ENCODE measurements at regions not wholly inside any gene's neighbourhood (a gene's known extent, or its start where the extent isn't known, plus 50 kb on each side); places are given as distances from the start of the nearest gene placed in this dataset.

DNA sequence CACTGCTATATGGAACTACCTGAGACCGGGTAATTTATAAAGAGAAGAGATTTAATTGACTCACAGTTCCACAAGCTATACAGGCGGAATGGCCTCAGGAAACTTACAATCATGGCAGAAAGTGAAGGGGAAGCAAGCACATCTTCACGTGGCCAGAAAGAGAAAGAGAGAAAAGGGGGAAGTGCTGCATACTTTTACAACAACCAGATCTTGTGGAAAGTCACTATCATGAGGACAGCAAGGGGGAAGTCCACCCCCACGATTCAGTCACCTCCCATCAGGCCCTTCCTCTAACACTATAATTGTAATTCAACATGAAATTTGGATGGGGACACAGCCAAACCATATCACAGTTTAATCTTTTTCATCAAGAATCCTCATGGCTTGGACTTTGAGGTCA lies 339.2 kb upstream of the AJAP1 start:
- TF ChIP-seq, protein P1, sequence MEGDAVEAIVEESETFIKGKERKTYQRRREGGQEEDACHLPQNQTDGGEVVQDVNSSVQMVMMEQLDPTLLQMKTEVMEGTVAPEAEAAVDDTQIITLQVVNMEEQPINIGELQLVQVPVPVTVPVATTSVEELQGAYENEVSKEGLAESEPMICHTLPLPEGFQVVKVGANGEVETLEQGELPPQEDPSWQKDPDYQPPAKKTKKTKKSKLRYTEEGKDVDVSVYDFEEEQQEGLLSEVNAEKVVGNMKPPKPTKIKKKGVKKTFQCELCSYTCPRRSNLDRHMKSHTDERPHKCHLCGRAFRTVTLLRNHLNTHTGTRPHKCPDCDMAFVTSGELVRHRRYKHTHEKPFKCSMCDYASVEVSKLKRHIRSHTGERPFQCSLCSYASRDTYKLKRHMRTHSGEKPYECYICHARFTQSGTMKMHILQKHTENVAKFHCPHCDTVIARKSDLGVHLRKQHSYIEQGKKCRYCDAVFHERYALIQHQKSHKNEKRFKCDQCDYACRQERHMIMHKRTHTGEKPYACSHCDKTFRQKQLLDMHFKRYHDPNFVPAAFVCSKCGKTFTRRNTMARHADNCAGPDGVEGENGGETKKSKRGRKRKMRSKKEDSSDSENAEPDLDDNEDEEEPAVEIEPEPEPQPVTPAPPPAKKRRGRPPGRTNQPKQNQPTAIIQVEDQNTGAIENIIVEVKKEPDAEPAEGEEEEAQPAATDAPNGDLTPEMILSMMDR (IDR thresholded peaks at IDR 0.05; ENCODE audit: low read depth, low read length, poor library complexity, severe bottlenecking) = no peak
- no peak for TF ChIP-seq EZH2phosphoT487 (IDR thresholded peaks at IDR 0.05; ENCODE audit: borderline replicate concordance, low read length)

Measured in DOHH2 (cell line).